ENCODE measurements at regions not wholly inside any gene's neighbourhood (a gene's known extent, or its start where the extent isn't known, plus 50 kb on each side); places are given as distances from the start of the nearest gene placed in this dataset.
A peak's percentile ranks its signal among the peaks of the same experiment; 100 is the strongest.

- DNase-seq (ENCODE audit: low read depth in 2 of 2): no peak
Measured at GRCh38 chr2:176805345-176805744, 407.2 kb upstream of the HNRNPA3 start.

- no peak for DNase-seq (ENCODE audit: low read depth in 2 of 2)
Measured at GRCh38 chr2:176812246-176812775, 400.3 kb upstream of the HNRNPA3 start.

- DNase-seq (ENCODE audit: low read depth in 2 of 2): no peak
Measured at GRCh38 chr2:176813156-176813555, 399.4 kb upstream of the HNRNPA3 start.

GRCh38 chr2:176813621-176814049 is 399.0 kb upstream of the HNRNPA3 start:
- DNase-seq (ENCODE audit: low read depth in 2 of 2): no peak

GRCh38 chr2:176814274-176814673 is 398.3 kb upstream of the HNRNPA3 start:
- DNase-seq (ENCODE audit: low read depth in 2 of 2): no peak

- DNase-seq (ENCODE audit: low read depth in 2 of 2): peak; percentile 11 to 13
Measured at GRCh38 chr2:176814740-176815367, 397.7 kb upstream of the HNRNPA3 start.

GRCh38 chr2:176817061-176817565 is 395.5 kb upstream of the HNRNPA3 start:
- DNase-seq (ENCODE audit: low read depth in 2 of 2): no peak

GRCh38 chr2:176818076-176818475 is 394.5 kb upstream of the HNRNPA3 start:
- no peak for DNase-seq (ENCODE audit: low read depth in 2 of 2)

GRCh38 chr2:176818617-176819016 is 394.0 kb upstream of the HNRNPA3 start:
- DNase-seq (ENCODE audit: low read depth in 2 of 2): no peak

GRCh38 chr2:176819306-176819705 is 393.3 kb upstream of the HNRNPA3 start:
- no peak for DNase-seq (ENCODE audit: low read depth in 2 of 2)

- DNase-seq (ENCODE audit: low read depth in 2 of 2): no peak
Measured at GRCh38 chr2:176820371-176820932, 392.1 kb upstream of the HNRNPA3 start.

- no peak for DNase-seq (ENCODE audit: low read depth in 2 of 2)
Measured at GRCh38 chr2:176821350-176821749, 391.2 kb upstream of the HNRNPA3 start.

- DNase-seq (ENCODE audit: low read depth in 2 of 2): no peak
Measured at GRCh38 chr2:176822060-176822459, 390.5 kb upstream of the HNRNPA3 start.

- no peak for DNase-seq (ENCODE audit: low read depth in 2 of 2)
Measured at GRCh38 chr2:176826356-176826755, 386.2 kb upstream of the HNRNPA3 start.

GRCh38 chr2:176826984-176827668 is 385.5 kb upstream of the HNRNPA3 start:
- no peak for DNase-seq (ENCODE audit: low read depth in 2 of 2)

- no peak for DNase-seq (ENCODE audit: low read depth in 2 of 2)
Measured at GRCh38 chr2:176830362-176830761, 382.2 kb upstream of the HNRNPA3 start.

GRCh38 chr2:176832086-176832485 is 380.5 kb upstream of the HNRNPA3 start:
- no peak for DNase-seq (ENCODE audit: low read depth in 2 of 2)

- no peak for DNase-seq (ENCODE audit: low read depth in 2 of 2)
Measured at GRCh38 chr2:176833671-176834070, 378.9 kb upstream of the HNRNPA3 start.

GRCh38 chr2:176834226-176834625 is 378.4 kb upstream of the HNRNPA3 start:
- DNase-seq (ENCODE audit: low read depth in 2 of 2): no peak

- no peak for DNase-seq (ENCODE audit: low read depth in 2 of 2)
Measured at GRCh38 chr2:176843208-176843607, 369.4 kb upstream of the HNRNPA3 start.

- no peak for DNase-seq (ENCODE audit: low read depth in 2 of 2)
Measured at GRCh38 chr2:176844461-176844860, 368.1 kb upstream of the HNRNPA3 start.

- no peak for DNase-seq (ENCODE audit: low read depth in 2 of 2)
Measured at GRCh38 chr2:176845718-176846117, 366.9 kb upstream of the HNRNPA3 start.

GRCh38 chr2:176847575-176847974 is 365.0 kb upstream of the HNRNPA3 start:
- no peak for DNase-seq (ENCODE audit: low read depth in 2 of 2)

Data from fibroblast of skin of left quadriceps (primary cell).